ENCODE measurements at regions not wholly inside any gene's neighbourhood (a gene's known extent, or its start where the extent isn't known, plus 50 kb on each side); places are given as distances from the start of the nearest gene placed in this dataset.

GRCh38 chr5:38634568-38635369 lies 78.3 kb upstream of the LIFR start:
- no peak for TF ChIP-seq POLR2AphosphoS5 (IDR thresholded peaks at IDR 0.05)
- TF ChIP-seq CTCF (IDR thresholded peaks at IDR 0.05): no peak

Data from breast epithelium (tissue), 3 donors.